H1 (cell line): ENCODE measurements at regions not wholly inside any gene's neighbourhood (a gene's known extent, or its start where the extent isn't known, plus 50 kb on each side); places are given as distances from the start of the nearest gene placed in this dataset.

Experiments
- SRF ChIP-seq: IDR thresholded peaks from 2 replicates; pipeline ENCODE4 v1.6.1; 2011; ENCODE audit warnings: mild to moderate bottlenecking, low read depth, low read length, moderate library complexity

GRCh38 chr2:204213588-204213987 is 277.0 kb downstream of the ICOS start (continued):
- TF ChIP-seq SRF: no peak
